ENCODE measurements at regions not wholly inside any gene's neighbourhood (a gene's known extent, or its start where the extent isn't known, plus 50 kb on each side); places are given as distances from the start of the nearest gene placed in this dataset.

GRCh38 chr13:80655778-80656511, 315.0 kb upstream of the SPRY2 start:
- DNase-seq (ENCODE audit: low spot score), result no peak

GRCh38 chr13:80654638-80655249, 313.8 kb upstream of the SPRY2 start:
- DNase-seq (ENCODE audit: low spot score), result peak; percentile 89

- DNase-seq (ENCODE audit: low spot score), result no peak
Measured at GRCh38 chr13:80649274-80649673, 308.3 kb upstream of the SPRY2 start.

GRCh38 chr13:80642641-80643040, 301.7 kb upstream of the SPRY2 start:
- no peak for DNase-seq (ENCODE audit: low spot score)

GRCh38 chr13:80633251-80633650, 292.3 kb upstream of the SPRY2 start:
- no peak for DNase-seq (ENCODE audit: low spot score)

GRCh38 chr13:80630685-80631121, 289.8 kb upstream of the SPRY2 start:
- no peak for DNase-seq (ENCODE audit: low spot score)

GRCh38 chr13:80618781-80619180, 277.9 kb upstream of the SPRY2 start:
- DNase-seq (ENCODE audit: low spot score), result no peak

GRCh38 chr13:80612804-80613203, 271.9 kb upstream of the SPRY2 start:
- no peak for DNase-seq (ENCODE audit: low spot score)

- DNase-seq (ENCODE audit: low spot score), result no peak
Measured at GRCh38 chr13:80611310-80611709, 270.4 kb upstream of the SPRY2 start.

- no peak for DNase-seq (ENCODE audit: low spot score)
Measured at GRCh38 chr13:80605716-80606115, 264.8 kb upstream of the SPRY2 start.

- no peak for DNase-seq (ENCODE audit: low spot score)
Measured at GRCh38 chr13:80605011-80605410, 264.1 kb upstream of the SPRY2 start.

GRCh38 chr13:80604098-80604497, 263.2 kb upstream of the SPRY2 start:
- no peak for DNase-seq (ENCODE audit: low spot score)

GRCh38 chr13:80603351-80603750, 262.4 kb upstream of the SPRY2 start:
- DNase-seq (ENCODE audit: low spot score), result no peak

- no peak for DNase-seq (ENCODE audit: low spot score)
Measured at GRCh38 chr13:80599765-80600164, 258.8 kb upstream of the SPRY2 start.

- no peak for DNase-seq (ENCODE audit: low spot score)
Measured at GRCh38 chr13:80598189-80598588, 257.3 kb upstream of the SPRY2 start.

GRCh38 chr13:80591976-80592740, 251.2 kb upstream of the SPRY2 start:
- no peak for DNase-seq (ENCODE audit: low spot score)

- DNase-seq (ENCODE audit: low spot score), result no peak
Measured at GRCh38 chr13:80590551-80590950, 249.6 kb upstream of the SPRY2 start.

GRCh38 chr13:80586356-80586755, 245.4 kb upstream of the SPRY2 start:
- DNase-seq (ENCODE audit: low spot score), result no peak

GRCh38 chr13:80585531-80585930, 244.6 kb upstream of the SPRY2 start:
- DNase-seq (ENCODE audit: low spot score), result no peak

GRCh38 chr13:80584785-80585184, 243.9 kb upstream of the SPRY2 start:
- DNase-seq (ENCODE audit: low spot score), result no peak

- no peak for DNase-seq (ENCODE audit: low spot score)
Measured at GRCh38 chr13:80584306-80584705, 243.4 kb upstream of the SPRY2 start.

GRCh38 chr13:80577926-80578670, 237.2 kb upstream of the SPRY2 start:
- DNase-seq (ENCODE audit: low spot score), result no peak
